TTC549 (cell line): ENCODE measurements at regions not wholly inside any gene's neighbourhood (a gene's known extent, or its start where the extent isn't known, plus 50 kb on each side); places are given as distances from the start of the nearest gene placed in this dataset.
"Not testable (repeated sequence)": the region's sequence is repeated elsewhere in the genome, so short reads cannot be mapped to it uniquely, and the experiment has no call there.

ENCODE experiments used
- FAIRE-seq: peaks from 2 replicates; lab custom pipeline; 2012; peaks lifted over from hg19 to GRCh38; lab: Jason Lieb, UNC

DNA sequence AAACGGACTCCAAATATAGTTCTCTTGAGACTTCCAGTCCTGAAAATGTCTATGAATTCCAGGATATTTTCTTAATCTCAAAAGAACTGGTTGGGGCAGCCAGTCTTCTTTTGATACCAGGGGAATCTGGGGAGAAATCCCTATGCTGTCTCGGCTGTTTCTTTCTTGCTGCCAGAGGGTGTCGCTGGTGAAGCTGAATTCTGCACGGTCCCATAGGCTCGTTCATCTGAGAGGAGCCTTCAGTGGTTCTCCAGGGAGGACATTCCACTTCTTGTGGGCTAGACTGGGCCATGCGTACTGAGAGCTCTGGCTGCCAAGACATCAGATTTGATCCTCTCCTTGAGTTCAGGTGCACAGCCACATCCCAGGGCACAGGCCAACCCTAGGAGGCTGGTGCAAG, 155.0 kb upstream of the CLINT1 start:
- FAIRE-seq = no peak

DNA sequence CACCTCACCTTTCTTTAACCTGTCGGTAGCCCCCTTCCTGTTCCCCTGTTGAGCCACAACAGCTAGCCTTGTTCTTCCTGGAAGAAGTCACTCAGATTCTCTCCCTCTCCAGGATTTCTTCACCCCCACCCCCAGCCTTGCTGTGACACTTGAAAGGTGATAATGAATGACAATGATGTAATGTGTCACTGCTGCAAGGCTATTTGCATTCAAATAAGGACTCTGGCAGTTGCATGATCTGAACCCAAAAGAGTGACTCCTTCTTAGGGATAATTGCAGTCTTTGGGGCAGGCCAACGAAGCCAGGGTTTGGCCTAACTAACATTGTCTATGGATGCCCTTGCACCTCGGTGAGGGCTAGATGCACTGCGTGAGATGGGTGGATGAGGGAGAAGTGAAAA, 154.4 kb upstream of the CLINT1 start:
- FAIRE-seq = no peak

DNA sequence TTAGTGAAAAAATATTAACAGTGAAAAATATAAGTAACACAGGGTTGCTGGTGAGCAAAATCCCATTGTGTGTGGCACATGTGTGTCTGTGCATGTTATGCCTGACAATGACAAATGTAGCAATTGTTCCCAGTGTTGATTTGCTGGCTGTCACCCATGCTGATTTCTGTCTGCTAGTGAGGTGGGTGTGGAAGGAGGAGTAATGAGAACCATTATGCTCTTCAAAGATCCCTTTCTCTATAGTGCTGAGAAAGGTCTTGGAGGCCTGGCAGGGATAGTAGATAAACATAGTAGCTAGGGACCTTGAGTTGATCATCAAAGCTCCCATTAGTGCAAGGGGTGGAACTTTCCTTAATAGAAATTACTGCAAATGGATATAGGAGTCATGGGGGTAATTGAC, 152.5 kb upstream of the CLINT1 start:
- FAIRE-seq = no peak

DNA sequence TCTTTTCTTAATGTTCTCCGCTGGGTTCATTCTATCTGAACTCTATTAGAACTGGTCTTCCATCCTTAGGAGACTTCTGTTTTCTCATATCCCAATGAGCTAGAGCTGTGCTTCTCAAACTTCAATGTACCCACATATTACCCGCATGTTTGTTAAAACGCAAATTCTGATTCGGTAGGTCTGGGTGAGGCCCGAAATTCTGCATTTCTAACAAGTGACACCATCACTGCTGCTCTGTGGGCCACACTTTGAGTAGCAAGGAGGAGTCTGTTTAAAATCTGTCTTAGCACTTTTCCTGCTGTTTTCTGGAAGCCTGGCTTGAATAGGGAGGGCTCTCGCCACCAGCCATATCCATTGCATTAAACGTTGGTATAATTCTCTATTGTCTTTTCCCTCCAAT, 151.9 kb upstream of the CLINT1 start:
- no peak for FAIRE-seq

DNA sequence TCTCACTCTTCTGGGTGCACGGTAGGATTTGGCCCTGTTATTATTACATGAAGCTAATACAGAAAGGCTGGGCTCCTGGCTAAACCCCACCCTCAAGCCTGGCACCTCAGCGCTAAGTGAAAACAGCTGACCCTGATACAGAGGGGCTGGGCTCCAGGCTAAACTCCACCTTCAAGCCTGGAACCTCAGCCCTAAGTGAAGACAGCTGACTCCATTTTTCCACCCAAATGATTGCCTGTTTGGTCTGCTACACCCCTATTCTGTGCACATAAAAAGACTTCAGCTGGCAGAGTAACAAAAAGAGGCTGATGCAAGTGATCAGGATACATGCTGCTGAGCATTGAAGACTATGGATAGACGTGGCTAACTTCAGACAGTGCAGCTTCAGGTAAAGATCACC, 148.4 kb upstream of the CLINT1 start:
- no peak for FAIRE-seq

DNA sequence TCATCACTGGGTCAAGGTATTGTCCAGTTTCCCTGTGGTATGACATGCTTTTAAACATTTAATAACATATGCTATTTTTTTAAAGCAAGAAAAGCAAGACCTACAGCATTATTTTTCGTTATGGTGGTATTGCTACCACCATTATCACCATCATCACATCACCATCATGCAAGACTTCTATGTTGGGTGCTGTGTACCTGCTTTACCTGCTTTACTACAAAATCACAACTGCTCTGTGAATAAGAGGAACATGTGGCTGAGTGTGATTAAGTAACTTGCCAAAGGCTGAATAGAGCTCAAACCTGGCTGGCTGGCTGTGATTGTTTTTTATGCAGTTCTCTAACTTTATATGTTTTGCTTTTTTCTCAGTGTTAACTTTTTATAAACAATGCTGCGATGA, 140.8 kb upstream of the CLINT1 start:
- no peak for FAIRE-seq

DNA sequence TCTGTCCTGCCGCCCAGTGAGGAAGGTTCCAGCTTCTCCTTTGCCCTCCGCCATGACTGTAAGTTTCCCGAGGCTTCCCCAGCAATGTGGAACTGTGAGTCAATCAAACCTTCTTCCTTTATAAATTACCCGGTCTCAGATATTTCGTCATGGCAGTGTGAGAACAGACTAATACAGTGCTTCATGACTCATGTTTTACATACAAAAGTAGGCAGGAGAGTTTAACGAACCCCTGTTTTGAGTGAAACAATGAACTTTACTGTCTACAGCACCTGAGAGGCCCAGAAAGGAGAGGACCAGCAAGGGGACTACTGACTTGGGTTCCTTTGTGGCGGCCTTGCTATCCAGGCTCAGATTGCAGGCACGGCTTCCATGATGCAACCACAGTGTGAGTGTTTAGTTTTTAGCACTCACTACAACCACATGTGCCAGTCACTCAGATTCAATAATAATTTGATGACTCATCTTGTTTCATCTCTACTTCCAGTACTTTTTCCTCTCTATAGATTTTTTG, 139.1 kb upstream of the CLINT1 start:
- no peak for FAIRE-seq

DNA sequence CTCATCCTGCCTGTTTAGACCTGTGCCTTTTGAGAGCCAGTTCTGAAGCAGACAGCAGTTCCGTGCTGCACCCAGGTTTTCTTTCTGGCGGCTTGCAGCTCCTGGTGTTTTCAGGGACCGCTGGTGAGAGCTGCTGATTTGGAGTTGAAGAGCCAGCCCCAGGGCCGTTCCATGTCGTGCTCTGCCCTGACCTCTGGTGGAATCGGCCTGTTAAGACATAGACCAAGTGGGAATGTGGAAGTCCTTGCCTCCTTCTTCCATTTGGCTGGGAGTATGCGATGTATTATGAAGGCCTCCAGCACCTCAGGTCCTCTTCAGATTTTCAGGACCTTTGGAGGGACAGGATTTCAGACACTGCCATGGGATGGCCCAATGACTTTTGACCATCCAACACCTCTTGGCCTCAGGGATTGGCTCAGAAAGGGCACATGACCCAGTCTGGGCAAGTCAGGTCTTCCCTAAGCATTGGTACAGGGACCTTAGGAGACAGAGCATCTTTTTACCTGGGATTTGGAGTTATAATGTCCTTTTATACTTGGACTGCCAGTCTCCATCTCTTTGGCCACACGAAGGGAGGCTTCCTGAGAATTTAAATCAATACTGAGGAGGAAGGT, 136.1 kb upstream of the CLINT1 start:
- no peak for FAIRE-seq

DNA sequence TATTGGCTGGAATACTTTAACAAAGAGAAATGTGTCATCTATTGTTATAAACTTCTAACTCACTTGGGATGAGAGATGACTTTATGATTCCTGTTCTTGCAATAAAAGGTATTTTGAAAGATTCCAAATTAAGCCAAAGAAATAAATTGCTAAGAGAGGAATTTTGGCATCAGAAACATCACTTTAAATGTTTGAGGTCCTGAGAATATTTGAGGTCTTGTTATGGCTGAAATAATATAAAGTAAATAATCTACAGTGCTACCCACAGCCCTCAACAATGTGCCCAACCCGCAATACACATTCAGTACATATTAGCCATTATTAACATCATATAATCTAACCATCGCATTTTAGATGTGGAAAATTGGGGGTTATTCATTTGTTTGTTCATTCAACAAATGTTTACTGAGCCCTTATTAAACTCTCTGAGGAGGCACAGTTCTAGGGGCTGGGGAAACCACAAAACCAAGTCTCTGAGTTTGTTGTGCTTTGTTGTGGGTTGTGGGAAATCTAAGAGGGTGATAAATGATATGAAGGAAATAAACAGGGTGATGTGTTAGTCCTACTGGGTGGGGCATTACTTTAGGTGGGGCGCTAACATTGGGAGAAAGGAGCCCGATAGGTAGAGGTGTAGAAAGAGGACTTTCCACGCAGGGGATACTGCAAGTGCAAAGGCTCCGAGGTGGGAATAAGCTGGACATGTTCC, 135.2 kb upstream of the CLINT1 start:
- FAIRE-seq = no peak

DNA sequence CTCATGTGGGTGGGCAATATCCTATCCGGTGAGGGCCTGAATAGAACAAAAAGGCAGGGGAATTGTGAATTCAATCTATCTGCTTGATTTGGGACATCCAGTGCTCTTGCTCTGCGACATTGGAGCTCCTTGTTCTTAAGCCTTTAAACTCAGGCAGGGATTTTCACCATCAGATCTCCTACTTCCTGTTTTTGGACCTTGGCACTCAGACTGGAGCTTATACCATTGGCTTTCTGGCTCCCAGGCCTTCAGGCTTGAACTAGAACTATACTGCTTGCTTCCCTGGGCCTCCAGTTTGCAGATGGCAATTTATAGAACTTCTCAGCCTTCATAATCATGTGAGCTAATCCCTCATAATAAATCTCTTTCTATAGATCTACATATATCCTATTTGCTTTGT, 134.3 kb upstream of the CLINT1 start:
- no peak for FAIRE-seq

DNA sequence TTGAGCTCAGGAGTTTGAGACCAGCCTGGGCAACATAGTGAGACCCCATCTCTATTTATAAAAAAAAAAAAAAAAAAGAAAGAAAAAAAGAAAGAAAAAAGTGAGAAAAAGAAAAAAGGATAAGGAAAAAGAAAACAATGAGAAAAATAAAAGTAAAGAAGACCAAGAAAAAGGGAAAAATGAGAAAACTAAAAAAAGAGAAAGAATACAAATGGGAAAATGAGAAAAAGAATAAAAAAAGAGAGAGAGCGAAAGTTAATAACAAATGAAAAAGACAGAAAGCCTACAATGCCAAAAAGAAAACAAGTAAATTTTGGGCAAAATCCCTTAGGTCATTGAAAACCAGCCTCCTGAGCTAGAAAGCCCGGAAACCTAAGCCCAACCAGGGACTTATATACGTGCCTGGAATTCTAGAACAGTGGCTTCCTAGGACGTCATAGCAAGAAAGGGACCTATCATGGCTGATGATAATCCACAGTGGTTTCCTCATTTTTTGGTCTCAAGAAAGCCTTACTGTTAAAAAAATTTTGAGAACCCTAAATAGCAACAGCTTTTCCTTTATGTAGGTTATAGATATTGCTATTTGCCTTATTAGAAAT, 131.7 kb upstream of the CLINT1 start:
- FAIRE-seq = no peak

DNA sequence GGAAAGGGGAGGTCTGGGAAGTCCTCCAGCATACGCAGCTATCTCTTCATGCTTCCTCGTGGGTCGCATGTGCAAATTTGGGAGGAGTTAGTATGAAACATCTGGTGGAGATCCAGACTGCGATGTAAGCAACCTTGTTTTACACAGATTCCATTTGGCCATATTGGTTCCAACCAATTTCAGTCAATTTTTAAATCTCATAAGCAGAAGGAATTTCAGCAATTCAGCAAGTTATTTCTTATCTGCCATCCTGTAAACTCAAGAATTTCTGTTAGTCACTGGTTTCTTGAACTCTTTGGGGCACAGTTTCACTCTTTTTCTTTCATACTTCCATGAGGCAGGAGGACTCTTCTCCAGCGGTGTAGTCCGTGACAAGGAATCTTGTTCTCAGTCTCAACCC, 130.4 kb upstream of the CLINT1 start:
- no peak for FAIRE-seq

DNA sequence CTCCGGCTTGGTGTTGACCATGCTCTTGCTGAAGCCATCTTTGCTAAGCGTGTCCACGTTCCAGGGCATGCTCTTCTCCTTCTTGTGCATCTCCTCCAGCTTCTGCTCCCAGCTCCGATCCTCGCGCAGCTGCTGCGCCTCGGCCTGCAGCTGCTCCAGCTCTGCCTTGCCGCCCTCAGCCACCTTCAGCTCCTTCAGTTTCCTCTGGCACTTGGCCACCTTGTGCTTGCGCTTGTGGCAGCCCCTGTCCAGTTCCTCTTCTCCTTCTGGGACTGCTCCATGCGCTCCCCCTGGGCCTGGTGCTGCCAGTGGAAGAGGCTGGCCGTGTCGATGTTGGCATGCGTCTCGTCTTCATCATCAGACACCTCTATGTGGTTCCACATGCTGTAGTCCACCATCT, 128.3 kb upstream of the CLINT1 start:
- FAIRE-seq = no peak

DNA sequence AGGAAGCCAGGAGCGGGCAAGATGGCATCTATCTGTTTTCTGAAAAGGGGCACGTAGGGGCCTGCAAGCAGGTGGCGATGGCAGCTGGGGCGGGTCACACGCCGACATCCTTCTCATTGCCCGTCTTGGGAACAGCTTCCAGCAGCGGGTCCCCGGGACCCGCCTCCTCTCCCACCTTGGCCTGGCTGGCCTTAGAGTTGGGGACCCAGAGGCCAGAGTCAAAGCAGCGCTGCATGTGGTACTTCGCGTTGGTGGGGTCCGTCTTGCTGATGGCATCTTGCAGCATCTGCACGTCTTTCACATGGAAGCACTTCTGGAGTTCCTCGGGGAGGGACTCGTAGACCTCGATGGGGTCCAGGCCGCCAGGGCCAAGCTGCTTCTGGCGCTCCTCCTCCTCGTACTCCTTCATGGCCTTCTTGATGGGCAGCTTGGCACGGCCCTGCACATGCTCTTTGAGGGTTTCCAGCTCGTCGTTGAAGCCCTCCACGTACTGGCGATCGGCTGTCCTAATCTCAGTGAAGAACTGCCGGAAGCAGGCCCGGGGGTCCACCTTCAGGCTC, 127.6 kb upstream of the CLINT1 start:
- FAIRE-seq = no peak

DNA sequence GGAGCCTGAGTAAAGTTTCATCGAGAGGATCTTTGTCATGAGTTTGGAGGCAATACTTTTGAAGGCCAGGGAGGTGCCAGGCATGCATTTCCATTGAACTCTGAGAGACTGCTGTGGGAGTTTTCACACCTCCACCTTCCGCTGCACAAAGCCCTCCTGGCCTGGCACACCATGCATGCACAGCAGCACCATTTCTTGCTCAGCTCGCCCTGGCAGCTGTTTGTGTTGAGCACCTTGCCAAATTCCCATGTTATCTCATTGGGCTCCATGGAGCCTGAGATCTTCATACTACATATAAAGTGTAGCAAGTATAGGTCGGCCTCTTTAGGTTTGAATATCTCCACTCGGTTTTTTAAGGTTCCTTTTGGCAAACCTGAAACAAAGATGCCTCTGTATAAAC, 125.7 kb upstream of the CLINT1 start:
- FAIRE-seq = no peak

DNA sequence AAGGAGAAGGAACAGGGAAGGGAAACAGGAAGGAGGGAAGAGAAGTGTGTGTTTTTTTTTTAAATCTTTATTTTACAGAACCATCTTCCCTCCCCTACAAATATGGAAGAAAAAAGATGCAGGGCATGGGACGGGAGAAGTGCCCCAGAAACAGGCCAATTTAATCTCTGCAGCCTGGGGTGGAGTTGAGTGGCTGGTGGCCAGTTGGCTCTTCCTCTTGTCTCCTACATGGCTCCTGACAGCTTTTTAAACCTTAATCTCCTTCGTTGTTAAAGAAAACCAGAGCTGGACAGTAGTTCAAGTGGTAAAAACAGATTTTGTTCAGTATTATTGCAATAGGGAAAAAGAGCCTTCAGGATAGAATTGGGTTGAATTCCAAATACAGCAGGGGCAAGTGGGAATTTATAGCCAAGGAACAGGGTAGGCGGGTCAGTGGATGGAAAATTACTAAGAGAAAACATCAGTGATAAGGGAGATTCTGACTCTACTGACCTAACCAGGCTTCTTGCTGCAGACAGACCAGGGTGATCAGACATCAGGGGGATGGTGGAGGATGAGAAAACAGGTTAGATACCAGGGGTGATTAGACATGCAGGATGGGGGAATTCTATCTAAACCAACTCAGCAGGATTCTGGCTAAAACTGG, 125.1 kb upstream of the CLINT1 start:
- no peak for FAIRE-seq

DNA sequence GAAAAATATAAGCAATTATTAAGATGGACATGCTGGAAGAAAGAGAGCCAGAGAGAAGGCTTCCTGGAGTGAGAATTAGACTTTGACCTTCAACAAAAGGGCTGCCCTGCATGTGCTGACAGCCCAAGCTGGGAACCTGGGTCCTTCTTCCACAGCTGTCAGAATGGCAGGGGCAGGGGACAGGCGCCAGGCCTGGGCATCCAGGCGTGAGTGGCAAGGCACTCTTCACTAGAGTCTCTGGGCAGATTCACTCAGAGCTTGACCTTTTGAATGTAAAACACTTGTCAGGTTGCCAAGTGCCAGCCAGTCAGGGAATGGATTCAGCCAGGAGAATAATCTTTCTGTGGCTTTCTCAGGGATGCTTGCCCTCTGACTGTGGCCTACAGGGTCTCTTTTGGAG, 119.1 kb upstream of the CLINT1 start:
- FAIRE-seq = no peak

DNA sequence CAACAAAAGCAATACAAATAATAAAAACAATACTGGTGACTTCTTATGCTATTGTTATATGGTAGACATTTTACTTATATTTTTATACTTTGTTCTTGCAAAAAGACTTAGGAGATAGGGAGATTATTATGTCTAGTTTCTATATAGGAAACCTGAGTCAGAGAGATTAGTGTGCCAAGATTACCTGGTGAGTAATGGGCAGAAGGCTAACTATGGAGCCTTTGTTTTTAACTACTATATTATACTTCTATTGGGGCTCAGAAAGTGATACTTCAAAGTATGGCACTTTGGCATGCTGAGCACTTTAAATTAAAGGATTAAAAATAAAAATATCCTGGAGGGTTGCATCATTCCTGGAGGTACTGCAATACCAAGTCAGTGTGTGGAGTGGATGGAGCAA, 117.5 kb upstream of the CLINT1 start:
- FAIRE-seq = no peak

DNA sequence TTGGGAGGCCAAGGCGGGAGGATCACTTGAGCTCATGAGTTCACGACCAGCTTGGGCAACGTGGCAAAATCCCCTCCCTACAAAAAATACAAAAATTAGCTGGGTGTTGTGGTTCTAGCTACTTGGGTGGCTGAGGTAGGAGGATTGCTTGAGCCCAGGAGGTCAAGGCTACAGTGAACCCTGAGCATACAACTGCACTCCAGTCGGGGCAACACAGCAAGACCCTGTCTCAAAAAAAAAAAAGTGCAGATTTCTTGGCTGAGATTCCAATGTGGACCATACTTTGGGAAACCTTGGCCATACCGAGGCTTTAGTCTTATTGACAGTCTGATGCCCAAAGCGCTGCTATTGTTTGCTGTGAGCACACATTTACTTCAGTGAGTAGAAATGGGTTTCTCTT, 113.6 kb upstream of the CLINT1 start:
- no peak for FAIRE-seq

DNA sequence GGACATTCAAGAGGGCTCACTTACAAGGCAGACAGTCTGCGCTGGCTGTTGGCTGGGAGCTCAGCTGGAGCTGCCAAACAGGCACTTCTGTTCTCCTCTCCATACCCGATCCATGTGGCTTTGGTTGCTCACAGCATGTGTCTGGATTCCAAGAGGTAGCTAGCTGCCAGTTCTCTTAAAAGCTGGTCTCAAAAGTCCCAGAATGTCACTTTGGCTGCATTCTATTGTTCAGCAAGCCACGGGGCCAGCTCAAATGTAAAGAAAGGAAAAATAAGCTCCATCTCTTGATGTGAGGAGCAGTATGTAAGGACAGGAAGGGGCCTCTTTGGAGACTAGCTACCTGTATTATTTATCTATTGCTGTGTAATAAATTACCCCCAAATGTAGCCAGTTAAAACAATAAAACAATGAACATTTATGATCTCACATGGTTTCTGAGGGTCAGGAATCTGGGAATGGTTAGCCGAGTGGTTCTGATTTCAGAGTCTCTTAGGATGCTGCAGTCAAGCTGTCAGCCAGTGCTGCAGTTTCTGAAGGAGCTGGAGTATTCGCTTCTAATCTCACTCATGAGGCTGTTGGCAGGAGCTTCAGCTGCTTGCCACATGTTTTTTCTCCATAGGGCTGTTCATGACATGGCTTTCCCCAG, 112.7 kb upstream of the CLINT1 start:
- no peak for FAIRE-seq

DNA sequence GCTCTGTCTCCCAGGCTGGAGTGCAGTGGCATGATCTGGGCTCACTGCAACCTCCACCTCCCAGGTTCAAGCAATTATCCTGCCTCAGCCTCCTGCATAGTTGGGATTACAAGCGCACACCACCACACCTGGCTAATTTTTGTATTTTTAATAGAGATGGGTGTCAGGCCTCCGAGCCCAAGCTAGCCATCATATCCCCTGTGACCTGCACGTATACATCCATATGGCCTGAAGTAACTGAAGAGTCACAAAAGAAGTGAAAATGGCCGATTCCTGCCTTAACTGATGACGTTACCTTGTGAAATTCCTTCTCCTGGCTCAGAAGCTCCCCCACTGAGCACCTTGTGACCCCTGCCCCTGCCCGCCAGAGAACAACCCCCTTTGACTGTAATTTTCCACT, 109.6 kb upstream of the CLINT1 start:
- not testable (repeated sequence) for FAIRE-seq

DNA sequence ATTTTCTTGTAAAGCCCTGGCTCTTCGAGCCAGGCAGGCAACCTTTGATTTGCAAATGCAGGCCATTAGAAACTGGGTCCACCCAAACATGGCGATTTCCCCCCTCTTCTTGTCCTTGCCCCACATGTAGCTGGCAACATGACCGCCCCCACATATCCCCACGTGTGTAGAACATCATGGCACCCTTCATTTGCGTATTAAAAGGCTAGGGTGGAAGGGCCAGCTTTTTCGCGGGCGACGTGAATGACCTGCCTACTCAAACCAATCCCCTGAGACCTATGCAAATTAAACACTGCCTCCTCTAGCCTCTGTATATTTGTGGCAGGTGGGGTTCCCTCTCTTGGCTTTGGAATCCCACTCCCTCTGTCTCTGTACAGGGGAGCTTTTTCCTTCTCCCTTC, 107.0 kb upstream of the CLINT1 start:
- no peak for FAIRE-seq
